Occipital lobe (tissue), 1 donor: ENCODE measurements at regions not wholly inside any gene's neighbourhood (a gene's known extent, or its start where the extent isn't known, plus 50 kb on each side); places are given as distances from the start of the nearest gene placed in this dataset.

ENCODE experiments used
- DNase-seq: peaks from one replicate; lab custom pipeline; 2025; lab: John Stamatoyannopoulos, UW

DNA sequence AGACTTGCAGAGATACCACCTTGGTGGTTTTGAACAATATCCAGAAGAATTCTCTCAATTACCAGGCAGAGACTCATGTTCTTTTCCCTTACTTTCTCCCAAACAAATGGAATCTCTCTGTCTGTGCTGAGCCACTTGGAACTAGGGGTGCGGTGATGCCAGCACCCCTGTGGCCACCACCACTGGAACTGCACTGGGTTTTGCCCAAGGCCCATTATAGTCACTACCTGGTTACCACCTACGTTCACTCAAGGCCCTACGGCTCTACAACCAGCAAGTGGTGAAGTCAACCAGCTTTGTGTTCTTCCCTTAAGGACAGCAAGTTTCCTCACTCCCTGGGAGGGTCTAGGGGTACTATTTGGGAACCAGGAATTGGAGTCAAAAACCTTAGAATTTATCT is 1183.7 kb downstream of the FSTL5 start:
- DNase-seq, result no peak

DNA sequence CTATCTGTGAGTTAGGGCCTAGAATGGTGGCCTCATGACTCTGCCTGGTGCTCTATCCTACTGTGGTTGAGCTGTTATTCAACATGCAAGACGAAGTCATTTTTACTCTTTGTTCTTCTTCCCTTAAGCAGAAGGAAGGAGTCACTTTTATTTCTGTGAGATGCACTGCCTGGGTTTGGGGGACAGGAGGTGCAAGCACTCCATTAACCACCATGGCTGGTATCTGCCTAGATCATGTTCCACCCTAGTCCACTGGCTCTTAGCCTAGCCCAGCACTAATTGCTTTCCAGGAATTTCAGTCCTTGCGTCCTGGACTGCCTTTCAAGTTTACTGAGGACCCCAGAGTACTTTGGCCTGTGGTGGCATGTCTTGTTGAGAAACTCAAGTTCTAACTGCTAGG is 1182.7 kb downstream of the FSTL5 start:
- DNase-seq, result no peak

DNA sequence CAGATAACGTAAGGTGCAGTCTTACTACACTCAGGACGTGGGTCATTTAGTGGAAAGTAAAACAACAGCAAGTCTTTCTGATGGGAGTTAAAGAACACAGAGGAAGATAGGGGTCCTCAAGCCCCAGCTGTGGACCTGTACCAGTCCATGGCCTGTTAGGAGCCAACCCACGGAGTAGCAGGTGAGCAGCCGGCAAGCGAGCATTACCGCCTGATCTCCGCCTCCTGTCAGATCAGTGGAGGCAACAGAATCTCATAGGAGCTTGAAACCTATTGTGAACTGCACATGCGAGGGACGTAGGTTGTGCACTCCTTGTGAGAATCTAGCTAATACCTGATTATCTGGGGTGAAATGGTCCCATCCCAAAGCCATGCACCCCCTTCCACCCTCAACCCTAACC is 1180.8 kb downstream of the FSTL5 start:
- DNase-seq, result no peak

DNA sequence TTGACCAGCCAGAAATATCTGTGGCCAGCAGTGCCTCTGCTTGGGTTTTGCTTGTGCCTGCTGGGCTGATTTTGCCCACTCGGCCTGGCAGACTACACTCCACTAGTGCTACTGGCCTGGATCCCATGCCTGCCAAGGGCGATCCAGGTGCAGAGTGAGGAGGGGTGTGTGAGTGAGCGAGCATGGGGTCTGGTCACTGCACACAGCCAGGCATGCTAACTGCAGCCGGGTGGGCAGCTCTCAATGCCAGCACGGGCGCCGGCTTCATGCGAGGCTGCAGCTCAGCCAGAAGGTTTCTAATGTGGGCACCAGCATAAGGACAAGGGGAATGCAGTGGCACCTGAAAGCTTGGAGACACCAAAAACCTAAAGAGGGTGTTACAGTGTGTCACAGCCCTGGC is 1161.4 kb downstream of the FSTL5 start:
- no peak for DNase-seq

DNA sequence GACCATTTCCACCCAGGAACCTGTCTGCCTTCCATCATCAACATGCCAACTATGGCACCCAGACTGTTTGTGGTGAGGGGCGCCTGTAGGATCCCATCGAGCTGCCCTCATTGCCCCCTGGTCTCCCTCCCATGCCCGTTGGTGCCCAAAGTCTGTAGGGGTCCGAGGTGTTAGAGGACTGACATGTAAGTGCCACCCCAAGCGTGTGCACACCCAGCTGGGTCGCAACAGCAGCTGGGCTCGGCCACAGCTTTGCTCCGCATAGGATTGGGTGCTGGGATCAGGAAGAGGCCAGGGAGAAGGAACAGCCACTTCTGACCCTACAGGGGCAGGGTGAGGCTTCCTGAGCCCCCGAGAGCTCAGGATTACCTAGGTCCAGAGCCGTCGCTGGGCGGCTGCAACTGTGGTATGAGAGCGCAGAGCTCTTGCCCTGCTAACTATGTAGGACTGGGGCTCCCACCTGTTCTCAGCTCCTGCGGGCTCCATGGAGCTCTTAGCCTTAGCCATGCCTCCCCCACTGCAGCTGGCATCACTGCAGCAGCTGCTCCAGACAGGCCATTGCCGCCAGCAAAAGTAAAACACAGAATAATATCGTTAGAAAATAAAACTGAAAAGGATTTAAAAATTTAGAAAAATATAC is 1160.3 kb downstream of the FSTL5 start:
- no peak for DNase-seq

DNA sequence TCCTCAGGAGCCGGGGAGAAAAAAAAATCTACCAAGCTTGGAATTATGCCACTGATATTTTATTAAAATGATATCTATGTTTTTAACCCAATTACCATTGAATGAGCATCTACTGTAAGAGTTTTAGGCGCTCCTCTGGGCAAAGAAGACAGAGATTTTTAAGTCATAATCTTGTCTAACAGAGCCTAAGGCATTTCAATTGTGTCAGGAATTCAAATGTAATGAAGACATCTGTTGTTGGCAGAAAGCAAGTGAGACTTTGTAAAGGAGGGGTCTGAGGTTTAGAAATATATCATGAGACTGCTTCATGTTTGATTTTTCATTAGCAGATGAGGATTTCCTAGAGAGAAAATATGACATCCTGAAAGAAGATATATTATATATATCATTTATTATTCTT is 1158.1 kb downstream of the FSTL5 start:
- DNase-seq, result no peak

DNA sequence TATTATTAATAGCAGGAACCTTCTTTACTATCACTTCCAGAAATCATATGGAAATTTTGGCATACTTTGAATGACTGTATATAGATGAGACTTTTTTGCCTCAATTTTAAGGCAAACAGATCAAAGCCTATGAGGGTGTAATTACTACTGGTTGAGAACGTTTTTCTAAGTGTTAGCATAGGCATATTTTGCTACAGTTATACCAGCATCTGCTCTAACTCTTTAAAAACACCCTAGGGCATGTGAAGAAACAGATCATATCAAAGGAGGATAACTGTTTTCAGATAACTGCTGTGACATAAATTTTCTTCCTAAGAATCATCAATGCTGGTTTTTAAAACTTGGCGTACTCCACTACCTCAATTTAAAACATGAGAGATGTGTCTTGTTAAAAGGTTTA is 1155.3 kb downstream of the FSTL5 start:
- no peak for DNase-seq

DNA sequence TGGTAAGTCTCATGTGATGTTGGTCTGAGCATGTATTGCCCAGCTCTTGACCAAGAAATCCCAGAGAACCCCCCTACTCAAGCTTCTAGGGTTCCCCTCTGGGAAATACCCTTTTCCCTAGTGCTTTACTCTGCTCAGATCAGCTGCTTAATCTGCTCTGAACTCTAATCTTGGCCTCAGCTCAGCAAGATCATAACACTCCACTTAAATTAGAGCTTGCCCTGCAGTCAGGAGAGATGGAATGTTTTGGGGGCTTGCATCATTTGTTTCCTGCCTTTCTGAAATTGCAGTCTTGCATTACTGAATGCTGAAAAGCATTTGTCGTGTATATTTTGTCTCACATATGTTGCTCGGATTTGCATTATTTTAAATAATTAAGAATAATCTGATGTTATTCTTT is 1153.6 kb downstream of the FSTL5 start:
- DNase-seq, result no peak
